Kasumi-1 (cell line): ENCODE measurements at regions not wholly inside any gene's neighbourhood (a gene's known extent, or its start where the extent isn't known, plus 50 kb on each side); places are given as distances from the start of the nearest gene placed in this dataset.

ENCODE experiments used
- DNase-seq, 2 experiments: peaks; one replicate each; lab custom pipeline; 2025; lab: John Stamatoyannopoulos, UW

- no peak for DNase-seq
Observed at GRCh38 chr12:67426067-67426466, 156.9 kb downstream of the CAND1 start.

- no peak for DNase-seq
Observed at GRCh38 chr12:67427336-67427735, 158.2 kb downstream of the CAND1 start.

GRCh38 chr12:67428431-67428830 is 159.3 kb downstream of the CAND1 start:
- no peak for DNase-seq

- DNase-seq, result no peak
Observed at GRCh38 chr12:67430708-67431335, 161.7 kb downstream of the CAND1 start.

GRCh38 chr12:67431411-67432020 is 162.4 kb downstream of the CAND1 start:
- no peak for DNase-seq

GRCh38 chr12:67433385-67434175 is 164.4 kb downstream of the CAND1 start:
- DNase-seq, result no peak

GRCh38 chr12:67434671-67435370 is 165.7 kb downstream of the CAND1 start:
- DNase-seq, result no peak

- DNase-seq, result no peak
Observed at GRCh38 chr12:67436230-67436629, 167.1 kb downstream of the CAND1 start.

GRCh38 chr12:67437011-67437410 is 167.9 kb downstream of the CAND1 start:
- no peak for DNase-seq

GRCh38 chr12:67439611-67440010 is 170.5 kb downstream of the CAND1 start:
- no peak for DNase-seq

- DNase-seq, result peak; percentile 64 to 73
Observed at GRCh38 chr12:67441736-67442346, 172.7 kb downstream of the CAND1 start.

- DNase-seq, result no peak
Observed at GRCh38 chr12:67442347-67442841, 173.2 kb downstream of the CAND1 start.

GRCh38 chr12:67442896-67443295 is 173.7 kb downstream of the CAND1 start:
- no peak for DNase-seq

- no peak for DNase-seq
Observed at GRCh38 chr12:67444542-67444941, 175.4 kb downstream of the CAND1 start.

- DNase-seq, result no peak
Observed at GRCh38 chr12:67446716-67447115, 177.6 kb downstream of the CAND1 start.

GRCh38 chr12:67447180-67447579 is 178.0 kb downstream of the CAND1 start:
- DNase-seq, result no peak

GRCh38 chr12:67449591-67450052 is 180.5 kb downstream of the CAND1 start:
- DNase-seq, result no peak

GRCh38 chr12:67450441-67450840 is 181.3 kb downstream of the CAND1 start:
- DNase-seq, result no peak

GRCh38 chr12:67451206-67451605 is 182.0 kb downstream of the CAND1 start:
- no peak for DNase-seq

GRCh38 chr12:67452119-67452805 is 183.1 kb downstream of the CAND1 start:
- DNase-seq, result no peak

GRCh38 chr12:67453191-67453590 is 184.0 kb downstream of the CAND1 start:
- no peak for DNase-seq
